ENCODE measurements at regions not wholly inside any gene's neighbourhood (a gene's known extent, or its start where the extent isn't known, plus 50 kb on each side); places are given as distances from the start of the nearest gene placed in this dataset.

DNA sequence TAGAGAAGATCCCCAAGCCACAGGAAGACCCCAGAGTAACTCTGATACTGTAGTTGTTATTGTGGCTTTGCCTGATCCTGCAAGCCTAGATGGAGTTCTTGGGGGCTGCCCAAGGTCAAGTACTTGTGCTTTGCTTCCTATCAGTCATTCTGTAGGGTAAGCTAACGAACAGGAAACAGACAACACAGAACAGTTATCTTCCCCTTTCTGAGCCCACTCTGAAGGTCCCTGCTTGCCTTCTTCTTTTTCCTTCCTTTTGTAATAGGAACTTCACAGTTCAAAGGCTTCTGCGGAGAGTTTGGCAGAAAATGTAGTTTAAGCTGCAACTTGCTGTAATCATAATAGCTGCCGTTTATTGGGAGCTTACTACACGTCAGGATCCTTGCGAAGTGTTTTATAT, 494.1 kb upstream of the ERCC4 start:
- TF ChIP-seq CTCF (IDR thresholded peaks at IDR 0.05; ENCODE audit: poor library complexity) (no peak), EZH2phosphoT487 (IDR thresholded peaks at IDR 0.05; ENCODE audit: low read depth, severe bottlenecking, unreplicated experiment) (no peak)

All from hepatocyte (in vitro differentiated cells).